Panc1 (cell line): ENCODE measurements at regions not wholly inside any gene's neighbourhood (a gene's known extent, or its start where the extent isn't known, plus 50 kb on each side); places are given as distances from the start of the nearest gene placed in this dataset.

Source experiments
- ATAC-seq: fragments of 200-7000 bp; cut with Tn5 transposase; 2 replicates; pipeline ENCODE4 v1.9.1; 2020; ENCODE audit warnings: mild to moderate bottlenecking, moderate library complexity
- BruUV-seq: library from RNA; stranded (reverse); fragments of 400-500 nt; replicated peaks from 2 replicates; lab custom pipeline; 2021; lab: Mats Ljungman, UMichigan
- CTCF ChIA-PET: fragments of 300-600 bp; sonication (Branson Sonifier 250); formaldehyde crosslinking; loops from one replicate; lab custom pipeline; 2022; ENCODE audit warnings: antibody characterized with exemption; lab: Charles Lee
- POLR2A ChIA-PET: fragments of 300-600 bp; sonication (Branson Sonifier 250); formaldehyde crosslinking; loops from one replicate; lab custom pipeline; 2022; ENCODE audit warnings: antibody characterized with exemption; lab: Charles Lee
- DNase-seq: peaks from one replicate; pipeline ENCODE4 v3.0.0-alpha.2; 2010; ENCODE audit warnings: low read depth, low spot score
- H3K27ac ChIP-seq: 2 replicates; pipeline ENCODE4 v1.5.1; 2011; ENCODE audit warnings: mild to moderate bottlenecking, low read length, inconsistent platforms
- H3K27me3 ChIP-seq: fragments of 200-500 bp; sonication (Bioruptor generic); 2 replicates; pipeline ENCODE4 v1.6.0; 2014; ENCODE audit warnings: low read length, inconsistent platforms; ENCODE audit not compliant: control insufficient read depth, insufficient read depth
- H3K36me3 ChIP-seq: fragments of 200-500 bp; sonication (Bioruptor generic); 2 replicates; pipeline ENCODE4 v1.5.1; 2014; ENCODE audit warnings: inconsistent platforms, mild to moderate bottlenecking, low read length, moderate library complexity; ENCODE audit not compliant: control insufficient read depth, insufficient read depth
- H3K4me1 ChIP-seq: 2 replicates; pipeline ENCODE4 v1.5.1; 2011; ENCODE audit warnings: inconsistent platforms, mild to moderate bottlenecking, low read length, moderate library complexity; ENCODE audit not compliant: control insufficient read depth, insufficient read depth
- H3K4me3 ChIP-seq, 2 experiments: 2 replicates each; pipeline ENCODE4 v1.5.1; 2011 to 2012; ENCODE audit warnings: low read depth in 2 of 2, low read length in 2 of 2, mild to moderate bottlenecking in 2 of 2, inconsistent platforms in 1 of 2, moderate library complexity in 1 of 2
- H3K9me3 ChIP-seq: fragments of 200-500 bp; sonication (Bioruptor generic); 2 replicates; pipeline ENCODE4 v1.5.1; 2014; ENCODE audit warnings: low read depth, mild to moderate bottlenecking, inconsistent platforms, low read length, moderate library complexity; ENCODE audit not compliant: control insufficient read depth, insufficient read depth
- POLR2AphosphoS5 ChIP-seq: IDR thresholded peaks from 2 replicates; pipeline ENCODE4 v1.6.1; 2012; ENCODE audit warnings: mild to moderate bottlenecking, low read depth, low read length, moderate library complexity
- SIN3A ChIP-seq: IDR thresholded peaks from 2 replicates; pipeline ENCODE4 v1.6.1; 2012; ENCODE audit warnings: low read depth, mild to moderate bottlenecking, low read length, moderate library complexity, borderline replicate concordance; ENCODE audit not compliant: insufficient read depth
- TCF7L2 ChIP-seq: IDR thresholded peaks from 2 replicates; pipeline ENCODE4 v1.6.1; 2011; ENCODE audit warnings: mild to moderate bottlenecking, low read depth, low read length, inconsistent platforms
- in situ Hi-C: cut with HindIII; loops from 2 replicates; pipeline ENCODE4 v1.10.0; 2016; ENCODE audit warnings: low sequenced_read_pairs, low pct_unique_long_range_greater_than_20kb
- intact Hi-C: fragments of 100-400 bp; cut with micrococcal nuclease; formaldehyde crosslinking; loops from one replicate; pipeline ENCODE4 v1.10.0; 2022; ENCODE audit not compliant: unreplicated experiment
- TF ChIP-seq, protein P1 (sequence below): fragments of 450-650 bp; IDR thresholded peaks from 2 replicates; pipeline ENCODE4 v1.5.1; 2017; ENCODE audit warnings: mild to moderate bottlenecking
- TF ChIP-seq, protein P2 (sequence below), 2 experiments: IDR thresholded peaks; 2 replicates each; pipeline ENCODE4 v1.6.1; 2011 to 2012; ENCODE audit warnings: low read depth in 2 of 2, control low read depth in 1 of 2, low read length in 1 of 2, mild to moderate bottlenecking in 1 of 2, moderate library complexity in 1 of 2; ENCODE audit not compliant: insufficient read depth in 1 of 2

- TF ChIP-seq, protein P1, sequence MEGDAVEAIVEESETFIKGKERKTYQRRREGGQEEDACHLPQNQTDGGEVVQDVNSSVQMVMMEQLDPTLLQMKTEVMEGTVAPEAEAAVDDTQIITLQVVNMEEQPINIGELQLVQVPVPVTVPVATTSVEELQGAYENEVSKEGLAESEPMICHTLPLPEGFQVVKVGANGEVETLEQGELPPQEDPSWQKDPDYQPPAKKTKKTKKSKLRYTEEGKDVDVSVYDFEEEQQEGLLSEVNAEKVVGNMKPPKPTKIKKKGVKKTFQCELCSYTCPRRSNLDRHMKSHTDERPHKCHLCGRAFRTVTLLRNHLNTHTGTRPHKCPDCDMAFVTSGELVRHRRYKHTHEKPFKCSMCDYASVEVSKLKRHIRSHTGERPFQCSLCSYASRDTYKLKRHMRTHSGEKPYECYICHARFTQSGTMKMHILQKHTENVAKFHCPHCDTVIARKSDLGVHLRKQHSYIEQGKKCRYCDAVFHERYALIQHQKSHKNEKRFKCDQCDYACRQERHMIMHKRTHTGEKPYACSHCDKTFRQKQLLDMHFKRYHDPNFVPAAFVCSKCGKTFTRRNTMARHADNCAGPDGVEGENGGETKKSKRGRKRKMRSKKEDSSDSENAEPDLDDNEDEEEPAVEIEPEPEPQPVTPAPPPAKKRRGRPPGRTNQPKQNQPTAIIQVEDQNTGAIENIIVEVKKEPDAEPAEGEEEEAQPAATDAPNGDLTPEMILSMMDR = no peak
- TF ChIP-seq SIN3A = no peak
- no peak for TF ChIP-seq POLR2AphosphoS5
- TF ChIP-seq, protein P2, sequence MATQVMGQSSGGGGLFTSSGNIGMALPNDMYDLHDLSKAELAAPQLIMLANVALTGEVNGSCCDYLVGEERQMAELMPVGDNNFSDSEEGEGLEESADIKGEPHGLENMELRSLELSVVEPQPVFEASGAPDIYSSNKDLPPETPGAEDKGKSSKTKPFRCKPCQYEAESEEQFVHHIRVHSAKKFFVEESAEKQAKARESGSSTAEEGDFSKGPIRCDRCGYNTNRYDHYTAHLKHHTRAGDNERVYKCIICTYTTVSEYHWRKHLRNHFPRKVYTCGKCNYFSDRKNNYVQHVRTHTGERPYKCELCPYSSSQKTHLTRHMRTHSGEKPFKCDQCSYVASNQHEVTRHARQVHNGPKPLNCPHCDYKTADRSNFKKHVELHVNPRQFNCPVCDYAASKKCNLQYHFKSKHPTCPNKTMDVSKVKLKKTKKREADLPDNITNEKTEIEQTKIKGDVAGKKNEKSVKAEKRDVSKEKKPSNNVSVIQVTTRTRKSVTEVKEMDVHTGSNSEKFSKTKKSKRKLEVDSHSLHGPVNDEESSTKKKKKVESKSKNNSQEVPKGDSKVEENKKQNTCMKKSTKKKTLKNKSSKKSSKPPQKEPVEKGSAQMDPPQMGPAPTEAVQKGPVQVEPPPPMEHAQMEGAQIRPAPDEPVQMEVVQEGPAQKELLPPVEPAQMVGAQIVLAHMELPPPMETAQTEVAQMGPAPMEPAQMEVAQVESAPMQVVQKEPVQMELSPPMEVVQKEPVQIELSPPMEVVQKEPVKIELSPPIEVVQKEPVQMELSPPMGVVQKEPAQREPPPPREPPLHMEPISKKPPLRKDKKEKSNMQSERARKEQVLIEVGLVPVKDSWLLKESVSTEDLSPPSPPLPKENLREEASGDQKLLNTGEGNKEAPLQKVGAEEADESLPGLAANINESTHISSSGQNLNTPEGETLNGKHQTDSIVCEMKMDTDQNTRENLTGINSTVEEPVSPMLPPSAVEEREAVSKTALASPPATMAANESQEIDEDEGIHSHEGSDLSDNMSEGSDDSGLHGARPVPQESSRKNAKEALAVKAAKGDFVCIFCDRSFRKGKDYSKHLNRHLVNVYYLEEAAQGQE (IDR thresholded peaks at IDR 0.05; ENCODE audit: insufficient read depth in 1 of 2, low read depth in 2 of 2, low read length in 1 of 2) = no peak
- no peak for TF ChIP-seq TCF7L2
- DNase-seq (no peak), ATAC-seq (no peak)
- H3K9me3 ChIP-seq = no peaks in the 10 kb centered on the region
- no TSS peak for BruUV-seq
- no peaks in the 10 kb centered on the region for H3K4me1 ChIP-seq
- H3K4me3 ChIP-seq = no peak overlapping the region
- no peaks in the 10 kb centered on the region; the same call in 1 of the 2 replicates for H3K36me3 ChIP-seq
- no peak overlapping the region for H3K27ac ChIP-seq
- in situ Hi-C loops (no loop called here), intact Hi-C loops (no loop called here)
- CTCF ChIA-PET = no interaction called here
- H3K27me3 ChIP-seq = no peaks in the 10 kb centered on the region
- POLR2A ChIA-PET = no interaction called here
Observed at GRCh38 chr13:65090186-65090585, 2139.9 kb downstream of the PCDH9 start.

GRCh38 chr13:65088906-65089305 is 2141.2 kb downstream of the PCDH9 start:
- DNase-seq = no peak
- in situ Hi-C loops = no loop called here

More at GRCh38 chr13:65088906-65089305, 2141.2 kb downstream of the PCDH9 start:
- Histone ChIP-seq H3K4me3 (no peak overlapping the region), H3K27ac (no peak overlapping the region), H3K4me1 (no peaks in the 10 kb centered on the region), H3K9me3 (no peaks in the 10 kb centered on the region), H3K27me3 (no peaks in the 10 kb centered on the region), H3K36me3 (no peaks in the 10 kb centered on the region)
- ATAC-seq = no peak
- CTCF ChIA-PET = no interaction called here
- intact Hi-C loops = no loop called here
- TF ChIP-seq TCF7L2 = no peak
- TF ChIP-seq, protein P1 = no peak
- TF ChIP-seq, protein P2 (IDR thresholded peaks at IDR 0.05; ENCODE audit: insufficient read depth in 1 of 2, low read depth in 2 of 2, low read length in 1 of 2) = no peak
- TF ChIP-seq SIN3A = no peak
- no peak for TF ChIP-seq POLR2AphosphoS5
- BruUV-seq = no TSS peak
- POLR2A ChIA-PET = no interaction called here
